PC-3 (cell line): ENCODE measurements at regions not wholly inside any gene's neighbourhood (a gene's known extent, or its start where the extent isn't known, plus 50 kb on each side); places are given as distances from the start of the nearest gene placed in this dataset.

ENCODE experiments used
- ATAC-seq: fragments of 200-7000 bp; cut with Tn5 transposase; 2 replicates; pipeline ENCODE4 v1.9.1; 2020; ENCODE audit warnings: mild to moderate bottlenecking, moderate library complexity
- BruUV-seq: library from RNA; stranded (reverse); fragments of 400-500 nt; replicated peaks from 2 replicates; lab custom pipeline; 2021; lab: Mats Ljungman, UMichigan
- CTCF ChIA-PET: fragments of 300-600 bp; sonication (Branson Sonifier 250); formaldehyde crosslinking; loops from one replicate; lab custom pipeline; 2022; ENCODE audit warnings: antibody characterized with exemption; lab: Charles Lee
- POLR2A ChIA-PET: fragments of 300-600 bp; sonication (Branson Sonifier 250); formaldehyde crosslinking; loops from one replicate; lab custom pipeline; 2022; ENCODE audit warnings: antibody characterized with exemption; ENCODE audit not compliant: unreplicated experiment; lab: Charles Lee
- DNase-seq: peaks from one replicate; pipeline ENCODE4 v3.0.0-alpha.2; 2015
- H2AFZ ChIP-seq: fragments of 300-600 bp; sonication (generic); 2 replicates; pipeline ENCODE4 v1.6.0; 2016; ENCODE audit warnings: antibody characterized with exemption, low read length
- H3F3A ChIP-seq: fragments of 300-600 bp; sonication (generic); one replicate; pipeline ENCODE4 v1.6.0; 2017; ENCODE audit warnings: antibody characterized with exemption, low read length, control low read depth, mild to moderate bottlenecking; ENCODE audit not compliant: unreplicated experiment
- H3K27ac ChIP-seq: fragments of 300-600 bp; sonication (generic); 2 replicates; pipeline ENCODE4 v1.5.1; 2016; ENCODE audit warnings: mild to moderate bottlenecking, low read length
- H3K27me3 ChIP-seq: fragments of 300-600 bp; sonication (generic); 2 replicates; pipeline ENCODE4 v1.6.1; 2016; ENCODE audit warnings: low read length, mixed read lengths
- H3K36me3 ChIP-seq: fragments of 300-600 bp; sonication (generic); 2 replicates; pipeline ENCODE4 v1.6.1; 2016; ENCODE audit warnings: low read depth, mixed run types, low read length, mixed read lengths
- H3K4me1 ChIP-seq: fragments of 300-600 bp; sonication (generic); 2 replicates; pipeline ENCODE4 v1.5.1; 2016; ENCODE audit warnings: low read length; ENCODE audit not compliant: insufficient read depth
- H3K4me2 ChIP-seq: fragments of 300-600 bp; sonication (generic); 2 replicates; pipeline ENCODE4 v1.6.0; 2016; ENCODE audit warnings: low read length
- H3K4me3 ChIP-seq: fragments of 300-600 bp; sonication (generic); 2 replicates; pipeline ENCODE4 v1.5.1; 2016; ENCODE audit warnings: mild to moderate bottlenecking, low read length, mixed read lengths
- H3K79me2 ChIP-seq: fragments of 300-600 bp; sonication (generic); 2 replicates; pipeline ENCODE4 v1.6.1; 2017; ENCODE audit warnings: low read length, mixed read lengths
- H3K9ac ChIP-seq: fragments of 300-600 bp; sonication (generic); 2 replicates; pipeline ENCODE4 v1.6.0; 2016; ENCODE audit warnings: mild to moderate bottlenecking, low read length
- H3K9me2 ChIP-seq: fragments of 300-600 bp; sonication (generic); replicated peaks from 2 replicates; pipeline ENCODE4 v1.6.1; 2016; ENCODE audit warnings: mixed run types, low read length, mixed read lengths
- H3K9me3 ChIP-seq: fragments of 300-600 bp; sonication (generic); 2 replicates; pipeline ENCODE4 v1.6.1; 2016; ENCODE audit warnings: low read length, mixed read lengths
- H4K20me1 ChIP-seq: fragments of 300-600 bp; sonication (generic); 2 replicates; pipeline ENCODE4 v1.6.1; 2016; ENCODE audit warnings: low read length, mixed read lengths
- CTCF ChIP-seq: fragments of 300-600 bp; sonication (generic); conservative IDR thresholded peaks from 2 replicates; pipeline ENCODE4 v1.5.1; 2017; ENCODE audit warnings: antibody characterized with exemption, low read depth, mild to moderate bottlenecking, low read length
- EZH2 ChIP-seq: fragments of 300-600 bp; sonication (generic); IDR thresholded peaks from one replicate; pipeline ENCODE4 v1.6.1; 2017; ENCODE audit warnings: antibody characterized with exemption, mild to moderate bottlenecking, low read length; ENCODE audit not compliant: unreplicated experiment
- EZH2phosphoT487 ChIP-seq: fragments of 300-600 bp; sonication (generic); IDR thresholded peaks from 2 replicates; pipeline ENCODE4 v1.6.1; 2018; ENCODE audit warnings: mild to moderate bottlenecking, antibody characterized with exemption, low read length, borderline replicate concordance
- intact Hi-C: fragments of 100-400 bp; cut with micrococcal nuclease; formaldehyde crosslinking; loops from 2 replicates; pipeline ENCODE4 v1.9.0; 2023

GRCh38 chr6:85115876-85116275 is 334.0 kb upstream of the NT5E start:
- no peak overlapping the region for H3K4me2 ChIP-seq
- H3K27ac ChIP-seq = no peak overlapping the region

GRCh38 chr6:85115376-85115775 is 334.5 kb upstream of the NT5E start:
- intact Hi-C loops = no loop called here
- no peak overlapping the region for H3K27ac ChIP-seq
- ChIA-PET POLR2A (no interaction called here), CTCF (no interaction called here)
- no peak overlapping the region for H2AFZ ChIP-seq
- no peaks in the 10 kb centered on the region for H3K9me3 ChIP-seq
- DNase-seq (no peak), ATAC-seq (no peak)
- H3K27me3 ChIP-seq = peaks cover 91% of the 10 kb centered on the region
- no peak overlapping the region for H3K4me2 ChIP-seq
- TF ChIP-seq EZH2phosphoT487 (no peak), CTCF (no peak), EZH2 (no peak)
- no peaks in the 10 kb centered on the region for H4K20me1 ChIP-seq
- no peak overlapping the region for H3K4me3 ChIP-seq
- H3K9me2 ChIP-seq = no peaks in the 10 kb centered on the region
- H3K79me2 ChIP-seq = no peaks in the 10 kb centered on the region
- no peaks in the 10 kb centered on the region for H3K36me3 ChIP-seq
- no peaks in the 10 kb centered on the region for H3K4me1 ChIP-seq
- no peak overlapping the region for H3K9ac ChIP-seq
- no peaks in the 10 kb centered on the region for H3F3A ChIP-seq
- no TSS peak for BruUV-seq

More at GRCh38 chr6:85115876-85116275, 334.0 kb upstream of the NT5E start:
- Histone ChIP-seq H3K79me2 (no peaks in the 10 kb centered on the region), H3K4me1 (no peaks in the 10 kb centered on the region), H3K9me3 (no peaks in the 10 kb centered on the region), H2AFZ (no peak overlapping the region), H3K9ac (no peak overlapping the region), H4K20me1 (no peaks in the 10 kb centered on the region), H3K36me3 (no peaks in the 10 kb centered on the region), H3K4me3 (no peak overlapping the region), H3K9me2 (no peaks in the 10 kb centered on the region), H3K27me3 (peaks cover 91% of the 10 kb centered on the region), H3F3A (no peaks in the 10 kb centered on the region)
- intact Hi-C loops = no loop called here
- ATAC-seq (no peak), DNase-seq (no peak)
- CTCF ChIA-PET = no interaction called here
- BruUV-seq = no TSS peak
- TF ChIP-seq EZH2 (no peak), EZH2phosphoT487 (no peak), CTCF (no peak)
- POLR2A ChIA-PET = no interaction called here

GRCh38 chr6:85114581-85114935 is 335.3 kb upstream of the NT5E start:
- H3K4me3 ChIP-seq = no peak overlapping the region
- no peak overlapping the region for H2AFZ ChIP-seq
- ChIA-PET POLR2A (no interaction called here), CTCF (no interaction called here)
- H3K9me3 ChIP-seq = no peaks in the 10 kb centered on the region
- ATAC-seq (no peak), DNase-seq (no peak)
- no peaks in the 10 kb centered on the region for H3K79me2 ChIP-seq
- no peaks in the 10 kb centered on the region for H3K36me3 ChIP-seq
- no peaks in the 10 kb centered on the region for H4K20me1 ChIP-seq
- H3K27ac ChIP-seq = no peak overlapping the region
- no peaks in the 10 kb centered on the region for H3K4me1 ChIP-seq
- H3K27me3 ChIP-seq = peaks cover 90% of the 10 kb centered on the region
- no peaks in the 10 kb centered on the region for H3K9me2 ChIP-seq
- TF ChIP-seq EZH2 = no peak
- no peak for TF ChIP-seq EZH2phosphoT487
- no peak for TF ChIP-seq CTCF
- H3F3A ChIP-seq = no peaks in the 10 kb centered on the region
- no peak overlapping the region for H3K4me2 ChIP-seq
- intact Hi-C loops = no loop called here
- no TSS peak for BruUV-seq
- no peak overlapping the region for H3K9ac ChIP-seq
